ENCODE measurements at regions not wholly inside any gene's neighbourhood (a gene's known extent, or its start where the extent isn't known, plus 50 kb on each side); places are given as distances from the start of the nearest gene placed in this dataset.

GRCh38 chr13:39132286-39133230 is 94.3 kb downstream of the NHLRC3 start:
- Mint-ChIP-seq H3K27ac (no peak overlapping the region), H3K4me1 (no peaks in the 10 kb centered on the region), H3K4me3 (no peak overlapping the region), H3K27me3 (peaks cover 25% of the 10 kb centered on the region), H3K36me3 (ENCODE audit: low read depth) (no peaks in the 10 kb centered on the region)
- no peaks in the 10 kb centered on the region for H3K9me3 ChIP-seq (ENCODE audit: control insufficient read depth, low read length, poor library complexity, severe bottlenecking)
- no peak for ATAC-seq
- DNase-seq: no peak

- Mint-ChIP-seq H3K36me3 (ENCODE audit: low read depth) (no peaks in the 10 kb centered on the region), H3K4me3 (no peak overlapping the region), H3K4me1 (no peaks in the 10 kb centered on the region), H3K27ac (no peak overlapping the region), H3K27me3 (peaks cover 28% of the 10 kb centered on the region)
- DNase-seq (no peak), ATAC-seq (no peak)
- no peaks in the 10 kb centered on the region for H3K9me3 ChIP-seq (ENCODE audit: control insufficient read depth, low read length, poor library complexity, severe bottlenecking)
Measured at GRCh38 chr13:39133781-39134180, 95.5 kb downstream of the NHLRC3 start.

DNA sequence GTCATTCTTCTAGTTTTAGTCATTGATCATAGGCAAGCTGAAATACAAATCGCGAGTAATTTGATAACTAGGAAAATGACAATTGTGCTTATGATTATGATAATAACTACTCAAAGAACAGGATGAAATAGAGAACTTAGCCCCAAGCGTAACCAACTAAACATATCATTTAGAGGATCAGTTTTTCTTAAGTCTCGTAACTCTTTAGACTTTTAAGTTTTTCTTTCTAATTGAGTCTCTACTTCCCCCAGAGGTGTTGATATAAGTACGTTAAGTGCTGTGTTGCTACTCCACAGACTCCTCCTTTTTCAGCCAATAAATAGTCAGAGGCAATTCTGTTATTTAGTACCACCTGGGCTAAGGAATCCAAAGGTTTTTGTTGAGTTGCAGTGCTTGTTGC is 96.3 kb downstream of the NHLRC3 start:
- Mint-ChIP-seq H3K36me3 (ENCODE audit: low read depth) (no peaks in the 10 kb centered on the region), H3K27ac (no peak overlapping the region), H3K4me1 (no peaks in the 10 kb centered on the region), H3K4me3 (no peak overlapping the region), H3K27me3 (peaks cover 24% of the 10 kb centered on the region)
- H3K9me3 ChIP-seq (ENCODE audit: control insufficient read depth, low read length, poor library complexity, severe bottlenecking): no peaks in the 10 kb centered on the region
- ATAC-seq: no peak
- no peak for DNase-seq

DNA sequence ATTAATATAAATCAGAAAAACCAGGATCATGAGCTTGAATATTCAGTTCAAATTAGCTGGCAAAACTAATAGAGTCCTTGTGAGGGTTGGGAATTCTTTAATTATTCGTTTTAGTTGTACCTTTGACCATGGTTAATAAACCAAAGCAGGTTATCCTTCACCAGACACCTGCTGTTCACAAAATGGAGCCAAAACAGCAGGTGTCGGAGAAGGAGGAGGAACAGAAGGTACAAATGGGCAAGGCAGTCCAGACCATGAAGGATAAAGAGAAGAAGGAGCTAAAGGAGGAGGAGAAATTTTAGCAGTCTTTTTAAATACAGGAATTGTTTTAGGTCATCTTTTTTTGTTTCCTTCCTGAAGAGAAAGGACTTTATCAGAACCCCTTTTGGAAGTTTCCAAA is 106.1 kb downstream of the NHLRC3 start:
- ATAC-seq (no peak), DNase-seq (no peak)
- Mint-ChIP-seq H3K4me1 (peaks cover 5% of the 10 kb centered on the region), H3K27me3 (peaks cover 42% of the 10 kb centered on the region), H3K4me3 (no peak overlapping the region), H3K36me3 (ENCODE audit: low read depth) (no peaks in the 10 kb centered on the region), H3K27ac (no peak overlapping the region)
- no peaks in the 10 kb centered on the region for H3K9me3 ChIP-seq (ENCODE audit: control insufficient read depth, low read length, poor library complexity, severe bottlenecking)

- H3K9me3 ChIP-seq (ENCODE audit: control insufficient read depth, low read length, poor library complexity, severe bottlenecking): no peaks in the 10 kb centered on the region
- Mint-ChIP-seq H3K27me3 (peaks cover 49% of the 10 kb centered on the region), H3K27ac (no peak overlapping the region), H3K36me3 (ENCODE audit: low read depth) (no peaks in the 10 kb centered on the region), H3K4me1 (peaks cover 5% of the 10 kb centered on the region), H3K4me3 (no peak overlapping the region)
- no peak for DNase-seq
- ATAC-seq: no peak
Measured at GRCh38 chr13:39144941-39145533, 106.8 kb downstream of the NHLRC3 start.

- H3K9me3 ChIP-seq (ENCODE audit: control insufficient read depth, low read length, poor library complexity, severe bottlenecking): no peaks in the 10 kb centered on the region
- DNase-seq (no peak), ATAC-seq (no peak)
- no peaks in the 10 kb centered on the region for H3K36me3 Mint-ChIP-seq (ENCODE audit: low read depth)
- no peak overlapping the region for H3K27ac Mint-ChIP-seq
- peaks cover 5% of the 10 kb centered on the region for H3K4me1 Mint-ChIP-seq
- peaks cover 43% of the 10 kb centered on the region for H3K27me3 Mint-ChIP-seq
- H3K4me3 Mint-ChIP-seq: peak overlapping the region; percentile 78
Measured at GRCh38 chr13:39148513-39148961, 110.3 kb downstream of the NHLRC3 start.

DNA sequence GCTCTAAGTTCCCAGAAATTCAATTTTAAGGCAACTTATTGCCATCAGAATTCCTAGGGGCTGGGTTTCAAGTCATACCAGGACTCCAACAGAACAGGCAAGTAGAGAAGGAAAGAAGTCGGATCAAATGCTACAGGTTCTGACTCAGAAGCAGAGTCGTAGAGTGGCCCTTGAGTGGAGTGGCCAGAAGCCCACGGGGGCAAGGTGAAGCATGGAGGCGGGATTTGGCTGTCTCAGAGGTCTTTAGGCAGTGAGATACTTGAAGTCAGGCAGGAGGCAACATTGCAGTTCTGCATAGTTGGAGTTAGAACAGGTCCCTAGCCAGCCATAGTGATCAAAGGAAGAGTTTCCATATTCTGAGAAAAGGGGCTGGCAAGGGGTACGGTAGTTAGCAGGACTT is 111.6 kb downstream of the NHLRC3 start:
- H3K4me1 Mint-ChIP-seq: peaks cover 5% of the 10 kb centered on the region
- no peaks in the 10 kb centered on the region for H3K9me3 ChIP-seq (ENCODE audit: control insufficient read depth, low read length, poor library complexity, severe bottlenecking)
- ATAC-seq (no peak), DNase-seq (no peak)
- H3K4me3 Mint-ChIP-seq: no peak overlapping the region
- peaks cover 48% of the 10 kb centered on the region for H3K27me3 Mint-ChIP-seq
- H3K27ac Mint-ChIP-seq: no peak overlapping the region
- no peaks in the 10 kb centered on the region for H3K36me3 Mint-ChIP-seq (ENCODE audit: low read depth)

GRCh38 chr13:39154041-39154440 is 115.8 kb downstream of the NHLRC3 start:
- H3K27ac Mint-ChIP-seq: no peak overlapping the region
- ATAC-seq (no peak), DNase-seq (no peak)
- no peaks in the 10 kb centered on the region for H3K36me3 Mint-ChIP-seq (ENCODE audit: low read depth)
- no peaks in the 10 kb centered on the region for H3K4me1 Mint-ChIP-seq
- no peaks in the 10 kb centered on the region for H3K9me3 ChIP-seq (ENCODE audit: control insufficient read depth, low read length, poor library complexity, severe bottlenecking)
- H3K4me3 Mint-ChIP-seq: no peak overlapping the region
- H3K27me3 Mint-ChIP-seq: peaks cover 50% of the 10 kb centered on the region

DNA sequence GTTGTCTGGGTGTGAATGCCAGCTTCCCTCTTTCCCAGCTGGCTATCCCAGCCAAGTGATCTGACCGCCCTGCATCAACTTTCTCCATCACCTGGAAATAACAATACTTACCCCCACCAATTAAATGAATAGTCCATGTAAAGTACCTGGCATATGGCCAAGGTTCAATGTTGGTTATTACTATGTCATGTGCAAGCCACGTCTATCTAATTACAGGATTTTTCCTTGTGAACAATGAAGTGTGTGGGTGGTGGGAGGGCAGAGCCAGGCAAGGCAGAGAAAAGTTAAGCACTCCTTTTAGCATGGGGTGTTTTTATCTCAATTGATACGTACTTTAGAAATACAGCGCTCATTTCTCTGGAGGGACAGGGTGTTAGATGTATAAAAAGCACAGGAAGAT is 121.1 kb downstream of the NHLRC3 start:
- no peaks in the 10 kb centered on the region for H3K9me3 ChIP-seq (ENCODE audit: control insufficient read depth, low read length, poor library complexity, severe bottlenecking)
- H3K27me3 Mint-ChIP-seq: peaks cover 44% of the 10 kb centered on the region
- ATAC-seq (no peak), DNase-seq (no peak)
- no peaks in the 10 kb centered on the region for H3K36me3 Mint-ChIP-seq (ENCODE audit: low read depth)
- no peak overlapping the region for H3K4me3 Mint-ChIP-seq
- H3K27ac Mint-ChIP-seq: no peak overlapping the region
- peaks cover 4% of the 10 kb centered on the region for H3K4me1 Mint-ChIP-seq

- Mint-ChIP-seq H3K27ac (no peak overlapping the region), H3K36me3 (ENCODE audit: low read depth) (no peaks in the 10 kb centered on the region), H3K4me1 (peaks cover 4% of the 10 kb centered on the region), H3K27me3 (peaks cover 44% of the 10 kb centered on the region), H3K4me3 (no peak overlapping the region)
- ATAC-seq (no peak), DNase-seq (no peak)
- H3K9me3 ChIP-seq (ENCODE audit: control insufficient read depth, low read length, poor library complexity, severe bottlenecking): no peaks in the 10 kb centered on the region
Measured at GRCh38 chr13:39159846-39160370, 121.7 kb downstream of the NHLRC3 start.

GRCh38 chr13:39167018-39167417 is 128.8 kb downstream of the NHLRC3 start:
- H3K36me3 Mint-ChIP-seq (ENCODE audit: low read depth): no peaks in the 10 kb centered on the region
- H3K27ac Mint-ChIP-seq: no peak overlapping the region
- H3K4me1 Mint-ChIP-seq: no peaks in the 10 kb centered on the region
- no peak for DNase-seq
- ATAC-seq: no peak
- peaks cover 21% of the 10 kb centered on the region for H3K27me3 Mint-ChIP-seq
- no peaks in the 10 kb centered on the region for H3K9me3 ChIP-seq (ENCODE audit: control insufficient read depth, low read length, poor library complexity, severe bottlenecking)
- H3K4me3 Mint-ChIP-seq: no peak overlapping the region

DNA sequence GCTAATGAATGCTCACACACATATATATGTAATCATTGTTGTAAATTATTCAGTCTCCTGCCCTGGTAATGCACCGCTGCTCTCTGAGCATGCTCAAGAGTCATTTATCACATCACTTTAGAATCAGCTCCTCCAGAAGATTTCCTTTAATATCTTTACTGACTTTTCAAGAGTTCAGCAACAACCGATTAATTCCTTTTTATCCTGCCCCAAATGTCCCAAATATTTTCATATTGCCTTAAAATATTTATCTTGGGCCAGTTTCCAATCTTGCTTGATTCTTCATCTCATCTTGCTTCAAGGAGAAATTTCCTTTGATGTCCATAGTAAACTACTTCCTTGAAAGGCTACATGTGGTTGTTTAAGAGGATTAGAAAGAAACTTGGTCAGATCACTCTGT is 132.5 kb downstream of the NHLRC3 start:
- no peaks in the 10 kb centered on the region for H3K9me3 ChIP-seq (ENCODE audit: control insufficient read depth, low read length, poor library complexity, severe bottlenecking)
- Mint-ChIP-seq H3K4me3 (no peak overlapping the region), H3K27ac (no peak overlapping the region), H3K4me1 (no peaks in the 10 kb centered on the region), H3K36me3 (ENCODE audit: low read depth) (peaks cover 2% of the 10 kb centered on the region), H3K27me3 (peaks cover 19% of the 10 kb centered on the region)
- ATAC-seq: no peak
- DNase-seq: no peak

- no peak overlapping the region for H3K4me3 Mint-ChIP-seq
- ATAC-seq (no peak), DNase-seq (no peak)
- no peaks in the 10 kb centered on the region for H3K4me1 Mint-ChIP-seq
- H3K27me3 Mint-ChIP-seq: peaks cover 37% of the 10 kb centered on the region
- no peaks in the 10 kb centered on the region for H3K9me3 ChIP-seq (ENCODE audit: control insufficient read depth, low read length, poor library complexity, severe bottlenecking)
- no peak overlapping the region for H3K27ac Mint-ChIP-seq
- H3K36me3 Mint-ChIP-seq (ENCODE audit: low read depth): no peaks in the 10 kb centered on the region
Measured at GRCh38 chr13:39185326-39185725, 147.1 kb downstream of the NHLRC3 start.
